ENCODE measurements at regions not wholly inside any gene's neighbourhood (a gene's known extent, or its start where the extent isn't known, plus 50 kb on each side); places are given as distances from the start of the nearest gene placed in this dataset.
A peak's percentile ranks its signal among the peaks of the same experiment; 100 is the strongest.

GRCh38 chr10:124222988-124223710 lies 129.8 kb upstream of the CHST15 start:
- no peak overlapping the region for H3K27ac ChIP-seq
- no peaks in the 10 kb centered on the region for H3K27me3 ChIP-seq (ENCODE audit: insufficient read depth, low read depth)
- peaks cover 22% of the 10 kb centered on the region for H3K4me1 ChIP-seq (ENCODE audit: low read depth, poor library complexity, severe bottlenecking)
- H3K79me2 ChIP-seq (ENCODE audit: insufficient read depth, low read depth), result no peaks in the 10 kb centered on the region
- no peak overlapping the region for H3K9ac ChIP-seq
- no peak overlapping the region for H3K4me2 ChIP-seq
- no peaks in the 10 kb centered on the region for H3K36me3 ChIP-seq (ENCODE audit: insufficient read depth)
- no peak for TF ChIP-seq CTCF (conservative IDR thresholded peaks at IDR 0.05; ENCODE audit: low read depth, low read length)
- no peaks in the 10 kb centered on the region for H4K20me1 ChIP-seq (ENCODE audit: insufficient read depth)
- H3K4me3 ChIP-seq (IDR thresholded peaks at IDR 0.05; ENCODE audit: insufficient read depth, low read depth, low read length), result no peak overlapping the region
- no peak overlapping the region for H2AFZ ChIP-seq (ENCODE audit: low read depth)

- Histone ChIP-seq H3K4me3 (IDR thresholded peaks at IDR 0.05; ENCODE audit: insufficient read depth, low read depth, low read length) (no peak overlapping the region), H3K27me3 (ENCODE audit: insufficient read depth, low read depth) (no peaks in the 10 kb centered on the region), H2AFZ (ENCODE audit: low read depth) (no peak overlapping the region), H4K20me1 (ENCODE audit: insufficient read depth) (no peaks in the 10 kb centered on the region), H3K36me3 (ENCODE audit: insufficient read depth) (no peaks in the 10 kb centered on the region), H3K9ac (no peak overlapping the region), H3K27ac (no peak overlapping the region), H3K4me1 (ENCODE audit: low read depth, poor library complexity, severe bottlenecking) (peaks cover 22% of the 10 kb centered on the region), H3K4me2 (peak overlapping the region; percentile 48; the same call in 1 of the 2 replicates), H3K79me2 (ENCODE audit: insufficient read depth, low read depth) (no peaks in the 10 kb centered on the region)
- no peak for TF ChIP-seq CTCF (conservative IDR thresholded peaks at IDR 0.05; ENCODE audit: low read depth, low read length)
Measured at GRCh38 chr10:124222318-124222987, 129.1 kb upstream of the CHST15 start.

- peak overlapping the region; percentile 48 for H3K4me2 ChIP-seq
- H3K27ac ChIP-seq, result peak overlapping the region; percentile 20; the same call in 1 of the 2 replicates
- no peak overlapping the region for H3K4me3 ChIP-seq (IDR thresholded peaks at IDR 0.05; ENCODE audit: insufficient read depth, low read depth, low read length)
- H3K79me2 ChIP-seq (ENCODE audit: insufficient read depth, low read depth), result no peaks in the 10 kb centered on the region
- H3K27me3 ChIP-seq (ENCODE audit: insufficient read depth, low read depth), result no peaks in the 10 kb centered on the region
- TF ChIP-seq CTCF (conservative IDR thresholded peaks at IDR 0.05; ENCODE audit: low read depth, low read length), result no peak
- H2AFZ ChIP-seq (ENCODE audit: low read depth), result peak overlapping the region; percentile 34; the same call in 1 of the 2 replicates
- no peaks in the 10 kb centered on the region for H3K36me3 ChIP-seq (ENCODE audit: insufficient read depth)
- H4K20me1 ChIP-seq (ENCODE audit: insufficient read depth), result no peaks in the 10 kb centered on the region
- no peak overlapping the region for H3K9ac ChIP-seq
- peaks cover 22% of the 10 kb centered on the region for H3K4me1 ChIP-seq (ENCODE audit: low read depth, poor library complexity, severe bottlenecking)
Measured at GRCh38 chr10:124221356-124222317, 128.2 kb upstream of the CHST15 start.

- Histone ChIP-seq H3K4me2 (peak overlapping the region; percentile 48; the same call in 1 of the 2 replicates), H3K27ac (peak overlapping the region; percentile 20; the same call in 1 of the 2 replicates), H3K9ac (no peak overlapping the region), H4K20me1 (ENCODE audit: insufficient read depth) (no peaks in the 10 kb centered on the region), H3K36me3 (ENCODE audit: insufficient read depth) (no peaks in the 10 kb centered on the region), H3K27me3 (ENCODE audit: insufficient read depth, low read depth) (no peaks in the 10 kb centered on the region), H3K4me3 (IDR thresholded peaks at IDR 0.05; ENCODE audit: insufficient read depth, low read depth, low read length) (no peak overlapping the region), H3K4me1 (ENCODE audit: low read depth, poor library complexity, severe bottlenecking) (peaks cover 22% of the 10 kb centered on the region), H3K79me2 (ENCODE audit: insufficient read depth, low read depth) (no peaks in the 10 kb centered on the region), H2AFZ (ENCODE audit: low read depth) (peak overlapping the region; percentile 34; the same call in 1 of the 2 replicates)
- TF ChIP-seq CTCF (conservative IDR thresholded peaks at IDR 0.05; ENCODE audit: low read depth, low read length), result no peak
Measured at GRCh38 chr10:124220971-124221355, 127.6 kb upstream of the CHST15 start.

Measured in KMS-11 (cell line).